ENCODE measurements at regions not wholly inside any gene's neighbourhood (a gene's known extent, or its start where the extent isn't known, plus 50 kb on each side); places are given as distances from the start of the nearest gene placed in this dataset.

DNA sequence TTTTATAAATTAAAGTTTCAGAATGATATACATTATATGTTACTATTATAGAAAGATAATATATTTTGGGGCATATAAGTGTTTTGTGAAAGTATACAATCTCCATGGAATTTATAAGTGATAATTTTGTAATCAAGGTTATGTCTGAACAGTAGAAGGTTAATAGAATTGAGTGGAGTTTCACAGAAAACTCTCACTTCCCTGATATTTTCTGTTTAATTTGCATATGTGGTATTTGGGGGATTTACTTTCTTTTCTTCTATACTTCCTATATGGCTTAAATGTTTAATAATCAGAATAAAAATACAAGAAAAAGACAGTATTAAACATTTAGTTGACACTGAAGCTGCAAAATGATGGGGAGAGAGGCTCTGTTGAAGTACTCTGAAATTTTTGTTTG lies 848.5 kb downstream of the DACH1 start:
- Histone ChIP-seq H3K4me3 (no peak overlapping the region), H3K4me1 (no peaks in the 10 kb centered on the region), H3K36me3 (no peaks in the 10 kb centered on the region)

DNA sequence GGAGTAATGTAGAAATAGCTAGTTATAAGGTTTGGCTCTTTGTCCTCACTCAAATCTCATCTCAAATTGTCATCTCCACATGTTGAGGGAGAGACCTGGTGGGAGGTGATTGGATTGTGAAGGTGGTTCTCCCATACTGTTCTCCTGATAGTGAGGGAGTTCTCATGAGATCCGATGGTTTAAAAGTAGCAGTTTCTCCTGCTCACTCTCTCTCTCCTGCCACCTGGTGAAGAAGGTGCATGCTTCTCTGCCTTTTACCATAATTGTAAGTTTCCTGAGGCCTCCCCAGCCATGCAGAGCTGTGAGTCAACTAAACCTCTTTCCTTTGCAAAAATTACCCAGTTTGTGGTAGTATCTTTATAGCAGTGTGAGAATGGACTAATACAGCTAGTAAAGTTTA lies 849.4 kb downstream of the DACH1 start:
- H3K4me3 ChIP-seq = no peak overlapping the region
- no peaks in the 10 kb centered on the region for H3K27me3 ChIP-seq
- DNase-seq (ENCODE audit: extremely low spot score in 2 of 2) = no peak
- TF ChIP-seq POLR2AphosphoS5 (IDR thresholded peaks at IDR 0.05; ENCODE audit: insufficient read depth in 1 of 2, low read depth in 1 of 2) (no peak), POLR2A (IDR thresholded peaks at IDR 0.05) (no peak)
- TF ChIP-seq, protein P1, sequence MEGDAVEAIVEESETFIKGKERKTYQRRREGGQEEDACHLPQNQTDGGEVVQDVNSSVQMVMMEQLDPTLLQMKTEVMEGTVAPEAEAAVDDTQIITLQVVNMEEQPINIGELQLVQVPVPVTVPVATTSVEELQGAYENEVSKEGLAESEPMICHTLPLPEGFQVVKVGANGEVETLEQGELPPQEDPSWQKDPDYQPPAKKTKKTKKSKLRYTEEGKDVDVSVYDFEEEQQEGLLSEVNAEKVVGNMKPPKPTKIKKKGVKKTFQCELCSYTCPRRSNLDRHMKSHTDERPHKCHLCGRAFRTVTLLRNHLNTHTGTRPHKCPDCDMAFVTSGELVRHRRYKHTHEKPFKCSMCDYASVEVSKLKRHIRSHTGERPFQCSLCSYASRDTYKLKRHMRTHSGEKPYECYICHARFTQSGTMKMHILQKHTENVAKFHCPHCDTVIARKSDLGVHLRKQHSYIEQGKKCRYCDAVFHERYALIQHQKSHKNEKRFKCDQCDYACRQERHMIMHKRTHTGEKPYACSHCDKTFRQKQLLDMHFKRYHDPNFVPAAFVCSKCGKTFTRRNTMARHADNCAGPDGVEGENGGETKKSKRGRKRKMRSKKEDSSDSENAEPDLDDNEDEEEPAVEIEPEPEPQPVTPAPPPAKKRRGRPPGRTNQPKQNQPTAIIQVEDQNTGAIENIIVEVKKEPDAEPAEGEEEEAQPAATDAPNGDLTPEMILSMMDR (IDR thresholded peaks at IDR 0.05) = no peak
- H3K27ac ChIP-seq = no peak overlapping the region
- H3K4me1 ChIP-seq = no peaks in the 10 kb centered on the region
- no peaks in the 10 kb centered on the region for H3K36me3 ChIP-seq
- intact Hi-C loops (cut with DNase I) = no loop called here
- no peaks in the 10 kb centered on the region for H3K9me3 ChIP-seq

More for the DNA sequence above, 848.5 kb downstream of the DACH1 start:
- no peak overlapping the region for H3K27ac ChIP-seq
- TF ChIP-seq POLR2A (IDR thresholded peaks at IDR 0.05) (no peak), POLR2AphosphoS5 (IDR thresholded peaks at IDR 0.05; ENCODE audit: insufficient read depth in 1 of 2, low read depth in 1 of 2) (no peak)
- TF ChIP-seq, protein P1 (IDR thresholded peaks at IDR 0.05) = no peak
- no peaks in the 10 kb centered on the region for H3K9me3 ChIP-seq
- H3K27me3 ChIP-seq = no peaks in the 10 kb centered on the region
- DNase-seq (ENCODE audit: extremely low spot score in 2 of 2) = no peak
- intact Hi-C loops (cut with DNase I) = no loop called here

DNA sequence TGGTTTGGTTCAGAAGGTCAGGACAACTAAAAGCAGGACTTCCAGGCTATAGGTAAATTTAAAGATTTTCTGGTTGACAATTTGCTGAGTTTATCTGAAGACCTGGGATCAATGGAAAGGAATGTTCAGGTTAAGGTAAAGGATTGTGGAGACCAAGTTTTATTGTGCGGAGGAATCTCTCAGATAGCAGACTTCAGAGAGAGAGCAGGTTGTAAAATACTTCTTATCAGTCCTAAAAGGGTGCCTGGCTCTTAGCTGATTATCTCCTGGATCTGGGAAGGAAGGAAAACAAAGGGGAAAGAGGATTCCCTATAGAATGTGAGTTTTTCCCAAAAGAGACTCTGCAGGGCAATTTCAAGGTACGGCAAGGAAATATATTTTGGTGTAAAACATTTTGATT lies 851.5 kb downstream of the DACH1 start:
- Histone ChIP-seq H3K27ac (no peak overlapping the region), H3K4me3 (no peak overlapping the region), H3K4me1 (no peaks in the 10 kb centered on the region), H3K36me3 (no peaks in the 10 kb centered on the region), H3K9me3 (no peaks in the 10 kb centered on the region), H3K27me3 (no peaks in the 10 kb centered on the region)
- TF ChIP-seq POLR2AphosphoS5 (IDR thresholded peaks at IDR 0.05; ENCODE audit: insufficient read depth in 1 of 2, low read depth in 1 of 2) (no peak), POLR2A (IDR thresholded peaks at IDR 0.05) (no peak)
- TF ChIP-seq, protein P1 (IDR thresholded peaks at IDR 0.05) = no peak
- no peak for DNase-seq (ENCODE audit: extremely low spot score in 2 of 2)
- intact Hi-C loops (cut with DNase I) = no loop called here

DNA sequence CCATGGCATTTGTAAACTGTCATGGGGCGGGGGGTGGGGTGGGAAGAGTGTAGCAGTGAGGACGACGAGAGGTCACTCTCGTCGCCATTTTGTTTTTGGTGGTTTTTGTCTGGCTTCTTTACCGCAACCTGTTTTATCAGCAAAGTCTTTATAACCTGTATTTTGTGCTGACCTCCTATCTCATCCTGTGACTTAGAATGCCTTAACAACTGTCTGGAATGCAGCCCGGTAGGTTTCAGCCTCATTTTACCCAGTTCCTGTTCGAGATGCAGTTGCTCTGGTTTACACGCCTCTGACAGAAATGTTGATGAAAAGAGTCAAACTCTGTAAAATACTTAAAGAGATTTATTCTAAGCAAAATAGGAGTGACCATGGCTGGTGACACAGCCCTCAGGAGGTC lies 852.0 kb downstream of the DACH1 start:
- TF ChIP-seq POLR2AphosphoS5 (IDR thresholded peaks at IDR 0.05; ENCODE audit: insufficient read depth in 1 of 2, low read depth in 1 of 2) = no peak
- Histone ChIP-seq H3K4me3 (no peak overlapping the region), H3K36me3 (no peaks in the 10 kb centered on the region), H3K27me3 (no peaks in the 10 kb centered on the region), H3K27ac (no peak overlapping the region), H3K4me1 (no peaks in the 10 kb centered on the region), H3K9me3 (no peaks in the 10 kb centered on the region)
- no peak for DNase-seq (ENCODE audit: extremely low spot score in 2 of 2)
- intact Hi-C loops (cut with DNase I) = no loop called here

DNA sequence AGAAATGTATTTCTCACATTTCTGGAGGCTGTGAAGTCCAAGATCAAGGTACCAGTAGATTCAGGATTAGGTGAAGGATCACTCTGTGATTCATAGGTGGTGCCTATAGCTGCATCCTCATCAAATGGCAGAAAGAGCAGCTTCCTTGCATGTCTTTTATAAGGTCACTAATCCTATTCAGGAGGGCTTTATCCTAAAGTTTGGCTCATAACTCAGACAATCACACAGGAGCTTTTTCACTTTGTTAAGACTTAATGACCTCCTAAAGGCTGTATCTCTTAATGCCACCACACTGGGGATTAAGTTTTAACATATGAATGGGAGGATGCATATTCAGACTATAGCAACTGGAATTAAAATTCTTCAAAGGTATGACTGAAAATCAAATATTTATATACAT lies 861.1 kb downstream of the DACH1 start:
- TF ChIP-seq POLR2A (IDR thresholded peaks at IDR 0.05) (no peak), POLR2AphosphoS5 (IDR thresholded peaks at IDR 0.05; ENCODE audit: insufficient read depth in 1 of 2, low read depth in 1 of 2) (no peak)
- TF ChIP-seq, protein P1 (IDR thresholded peaks at IDR 0.05) = no peak
- no peak overlapping the region for H3K4me3 ChIP-seq
- no peaks in the 10 kb centered on the region for H3K9me3 ChIP-seq
- intact Hi-C loops (cut with DNase I) = no loop called here
- DNase-seq (ENCODE audit: extremely low spot score in 2 of 2) = no peak
- no peak overlapping the region for H3K27ac ChIP-seq
- no peaks in the 10 kb centered on the region for H3K27me3 ChIP-seq
- H3K4me1 ChIP-seq = no peaks in the 10 kb centered on the region
- H3K36me3 ChIP-seq = no peaks in the 10 kb centered on the region

DNA sequence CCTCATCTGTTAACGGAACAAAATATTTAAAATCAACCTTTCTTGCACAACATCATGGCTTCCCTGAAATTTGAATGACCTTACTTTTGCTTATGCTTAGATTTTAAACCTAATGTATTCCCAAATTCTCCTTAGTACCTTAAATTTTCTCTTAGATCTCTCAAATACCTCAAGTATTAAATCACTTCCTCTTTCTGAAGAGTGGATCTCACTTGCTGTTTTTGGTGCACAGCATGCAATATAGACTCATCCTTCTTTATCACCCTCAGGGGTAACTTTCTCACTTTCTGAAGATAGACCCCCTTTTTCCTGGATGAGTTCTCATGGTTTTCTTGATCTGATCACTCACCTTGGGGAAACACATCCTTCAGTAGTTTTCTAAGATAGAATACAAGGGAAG lies 871.7 kb downstream of the DACH1 start:
- intact Hi-C loops (cut with DNase I) = no loop called here
- Histone ChIP-seq H3K36me3 (no peaks in the 10 kb centered on the region), H3K27me3 (no peaks in the 10 kb centered on the region), H3K27ac (no peak overlapping the region), H3K4me3 (no peak overlapping the region), H3K4me1 (no peaks in the 10 kb centered on the region), H3K9me3 (no peaks in the 10 kb centered on the region)
- no peak for TF ChIP-seq POLR2AphosphoS5 (IDR thresholded peaks at IDR 0.05; ENCODE audit: insufficient read depth in 1 of 2, low read depth in 1 of 2)
- TF ChIP-seq POLR2A (IDR thresholded peaks at IDR 0.05) = no peak
- TF ChIP-seq, protein P1 (IDR thresholded peaks at IDR 0.05) = no peak
- no peak for DNase-seq (ENCODE audit: extremely low spot score in 2 of 2)
